ENCODE measurements at regions not wholly inside any gene's neighbourhood (a gene's known extent, or its start where the extent isn't known, plus 50 kb on each side); places are given as distances from the start of the nearest gene placed in this dataset.

DNA sequence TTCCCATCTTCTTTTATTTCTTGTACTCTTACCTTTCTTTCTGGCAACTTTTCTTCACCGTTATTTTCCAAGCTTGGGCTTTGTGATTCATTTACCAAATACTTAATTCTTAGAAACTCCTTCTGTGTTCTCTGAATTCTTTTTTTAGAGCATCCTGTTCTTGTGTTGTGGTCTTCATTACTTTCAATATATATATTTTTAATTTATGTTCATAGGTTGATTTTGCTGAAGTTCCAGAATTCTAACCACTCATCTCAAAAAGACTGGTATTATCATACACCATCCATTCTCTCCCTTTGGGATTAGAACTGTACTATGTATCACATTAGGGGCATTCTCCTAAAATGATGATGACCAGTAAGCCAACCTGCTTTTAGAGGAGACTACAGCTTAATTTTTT, 362.3 kb upstream of the CBLB start:
- no peak overlapping the region for H3K27ac ChIP-seq (ENCODE audit: low read depth, low read length, poor library complexity, severe bottlenecking)

DNA sequence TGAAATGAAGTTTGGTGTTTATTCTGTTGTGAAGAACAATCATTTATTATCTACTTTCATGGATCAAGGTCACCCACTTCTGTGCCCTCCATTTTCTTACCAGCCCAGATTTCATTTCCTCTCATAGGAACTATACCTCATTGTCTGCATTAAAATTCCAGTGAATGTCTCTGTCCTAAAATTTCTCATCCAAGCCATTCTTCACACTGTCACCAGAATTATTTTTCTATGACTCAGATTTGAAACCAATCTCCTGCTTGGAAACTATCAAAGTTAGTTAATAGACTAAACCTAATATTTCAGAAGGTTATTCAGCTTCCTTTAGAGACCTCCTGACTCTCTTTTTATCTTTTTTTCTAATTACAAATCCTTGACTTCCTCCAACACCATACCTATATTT, 364.1 kb upstream of the CBLB start:
- no peaks in the 10 kb centered on the region for H3K36me3 ChIP-seq (ENCODE audit: insufficient read depth, low read length)
- H2AFZ ChIP-seq (ENCODE audit: low read length), result no peak overlapping the region
- no peak overlapping the region for H3K9ac ChIP-seq (ENCODE audit: low read length)
- H3K27me3 ChIP-seq (ENCODE audit: insufficient read depth, low read length), result no peaks in the 10 kb centered on the region
- no peaks in the 10 kb centered on the region for H3K9me2 ChIP-seq (ENCODE audit: low read depth, low read length)
- no peaks in the 10 kb centered on the region for H4K20me1 ChIP-seq (ENCODE audit: insufficient read depth, low read length)
- TF ChIP-seq, protein P1, sequence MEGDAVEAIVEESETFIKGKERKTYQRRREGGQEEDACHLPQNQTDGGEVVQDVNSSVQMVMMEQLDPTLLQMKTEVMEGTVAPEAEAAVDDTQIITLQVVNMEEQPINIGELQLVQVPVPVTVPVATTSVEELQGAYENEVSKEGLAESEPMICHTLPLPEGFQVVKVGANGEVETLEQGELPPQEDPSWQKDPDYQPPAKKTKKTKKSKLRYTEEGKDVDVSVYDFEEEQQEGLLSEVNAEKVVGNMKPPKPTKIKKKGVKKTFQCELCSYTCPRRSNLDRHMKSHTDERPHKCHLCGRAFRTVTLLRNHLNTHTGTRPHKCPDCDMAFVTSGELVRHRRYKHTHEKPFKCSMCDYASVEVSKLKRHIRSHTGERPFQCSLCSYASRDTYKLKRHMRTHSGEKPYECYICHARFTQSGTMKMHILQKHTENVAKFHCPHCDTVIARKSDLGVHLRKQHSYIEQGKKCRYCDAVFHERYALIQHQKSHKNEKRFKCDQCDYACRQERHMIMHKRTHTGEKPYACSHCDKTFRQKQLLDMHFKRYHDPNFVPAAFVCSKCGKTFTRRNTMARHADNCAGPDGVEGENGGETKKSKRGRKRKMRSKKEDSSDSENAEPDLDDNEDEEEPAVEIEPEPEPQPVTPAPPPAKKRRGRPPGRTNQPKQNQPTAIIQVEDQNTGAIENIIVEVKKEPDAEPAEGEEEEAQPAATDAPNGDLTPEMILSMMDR (IDR thresholded peaks at IDR 0.05; ENCODE audit: low read length), result no peak
- TF ChIP-seq EZH2 (IDR thresholded peaks at IDR 0.05; ENCODE audit: borderline replicate concordance, low read length), result no peak
- no peaks in the 10 kb centered on the region for H3K4me1 ChIP-seq (ENCODE audit: insufficient read depth, low read length, severe bottlenecking)
- H3K27ac ChIP-seq (ENCODE audit: low read depth, low read length, poor library complexity, severe bottlenecking), result no peak overlapping the region
- no peak overlapping the region for H3K4me3 ChIP-seq (ENCODE audit: low read depth, low read length, poor library complexity, severe bottlenecking)
- 0 out of 2 replicates have a peak, but pooled peaks cover 3% of the 10 kb centered on the region for H3K9me3 ChIP-seq (ENCODE audit: low read length)
- no peaks in the 10 kb centered on the region for H3F3A ChIP-seq (ENCODE audit: insufficient read depth, low read length)
- H3K4me2 ChIP-seq (ENCODE audit: low read length), result no peak overlapping the region
- H3K79me2 ChIP-seq (ENCODE audit: insufficient read depth, low read length), result no peaks in the 10 kb centered on the region

More for the DNA sequence above, 362.3 kb upstream of the CBLB start:
- Histone ChIP-seq H3K9me2 (ENCODE audit: low read depth, low read length) (no peaks in the 10 kb centered on the region), H3K36me3 (ENCODE audit: insufficient read depth, low read length) (no peaks in the 10 kb centered on the region), H2AFZ (ENCODE audit: low read length) (no peak overlapping the region), H3K4me1 (ENCODE audit: insufficient read depth, low read length, severe bottlenecking) (no peaks in the 10 kb centered on the region), H3F3A (ENCODE audit: insufficient read depth, low read length) (no peaks in the 10 kb centered on the region), H3K9ac (ENCODE audit: low read length) (no peak overlapping the region), H3K4me3 (ENCODE audit: low read depth, low read length, poor library complexity, severe bottlenecking) (no peak overlapping the region), H3K4me2 (ENCODE audit: low read length) (no peak overlapping the region), H3K9me3 (ENCODE audit: low read length) (no peaks in the 10 kb centered on the region), H4K20me1 (ENCODE audit: insufficient read depth, low read length) (no peaks in the 10 kb centered on the region), H3K79me2 (ENCODE audit: insufficient read depth, low read length) (no peaks in the 10 kb centered on the region), H3K27me3 (ENCODE audit: insufficient read depth, low read length) (no peaks in the 10 kb centered on the region)
- TF ChIP-seq, protein P1 (IDR thresholded peaks at IDR 0.05; ENCODE audit: low read length), result no peak
- no peak for TF ChIP-seq EZH2 (IDR thresholded peaks at IDR 0.05; ENCODE audit: borderline replicate concordance, low read length)

DNA sequence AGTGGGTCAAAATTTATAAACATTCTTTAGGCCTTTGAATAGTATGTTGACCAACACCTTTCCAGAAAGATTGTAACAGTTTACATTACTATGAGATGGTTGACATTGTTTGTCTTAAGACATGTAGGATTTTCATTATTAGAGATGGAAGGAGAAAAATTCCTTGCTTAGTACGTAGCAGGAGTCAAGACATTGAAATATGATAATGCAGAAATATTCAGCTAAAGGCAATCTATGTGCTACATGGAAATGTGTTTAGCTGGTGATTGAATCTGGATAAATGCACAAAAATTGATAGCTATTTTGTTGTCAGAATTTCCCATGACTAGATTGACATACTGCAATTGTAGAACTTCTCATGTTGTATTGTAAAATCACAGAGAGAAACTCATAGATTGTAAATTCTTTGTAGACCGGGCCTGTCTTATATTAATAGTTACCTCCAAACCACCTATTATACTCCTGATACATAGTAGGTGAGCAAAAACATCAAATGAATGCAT, 370.4 kb upstream of the CBLB start:
- TF ChIP-seq EZH2 (IDR thresholded peaks at IDR 0.05; ENCODE audit: borderline replicate concordance, low read length), result no peak
- TF ChIP-seq, protein P1 (IDR thresholded peaks at IDR 0.05; ENCODE audit: low read length), result no peak
- Histone ChIP-seq H3K27me3 (ENCODE audit: insufficient read depth, low read length) (no peaks in the 10 kb centered on the region), H3K9me3 (ENCODE audit: low read length) (0 out of 2 replicates have a peak, but pooled peaks cover 3% of the 10 kb centered on the region), H3K9me2 (ENCODE audit: low read depth, low read length) (no peaks in the 10 kb centered on the region), H3K4me2 (ENCODE audit: low read length) (no peak overlapping the region), H2AFZ (ENCODE audit: low read length) (no peak overlapping the region), H3K79me2 (ENCODE audit: insufficient read depth, low read length) (no peaks in the 10 kb centered on the region), H3F3A (ENCODE audit: insufficient read depth, low read length) (no peaks in the 10 kb centered on the region), H3K27ac (ENCODE audit: low read depth, low read length, poor library complexity, severe bottlenecking) (no peak overlapping the region), H3K9ac (ENCODE audit: low read length) (no peak overlapping the region), H3K4me1 (ENCODE audit: insufficient read depth, low read length, severe bottlenecking) (peaks cover 12% of the 10 kb centered on the region), H3K36me3 (ENCODE audit: insufficient read depth, low read length) (no peaks in the 10 kb centered on the region), H3K4me3 (ENCODE audit: low read depth, low read length, poor library complexity, severe bottlenecking) (no peak overlapping the region), H4K20me1 (ENCODE audit: insufficient read depth, low read length) (no peaks in the 10 kb centered on the region)

Data from OCI-LY1 (cell line).